MM.1S (cell line): ENCODE measurements at regions not wholly inside any gene's neighbourhood (a gene's known extent, or its start where the extent isn't known, plus 50 kb on each side); places are given as distances from the start of the nearest gene placed in this dataset.

Source experiments
- CTCF ChIP-seq: fragments of 300-600 bp; sonication (generic); IDR thresholded peaks from 2 replicates; pipeline ENCODE4 v1.5.1; 2016; ENCODE audit warnings: antibody characterized with exemption, low read length, mixed read lengths
- EZH2phosphoT487 ChIP-seq: fragments of 300-600 bp; sonication (generic); IDR thresholded peaks from 2 replicates; pipeline ENCODE4 v1.6.1; 2018; ENCODE audit warnings: antibody characterized with exemption, low read length

DNA sequence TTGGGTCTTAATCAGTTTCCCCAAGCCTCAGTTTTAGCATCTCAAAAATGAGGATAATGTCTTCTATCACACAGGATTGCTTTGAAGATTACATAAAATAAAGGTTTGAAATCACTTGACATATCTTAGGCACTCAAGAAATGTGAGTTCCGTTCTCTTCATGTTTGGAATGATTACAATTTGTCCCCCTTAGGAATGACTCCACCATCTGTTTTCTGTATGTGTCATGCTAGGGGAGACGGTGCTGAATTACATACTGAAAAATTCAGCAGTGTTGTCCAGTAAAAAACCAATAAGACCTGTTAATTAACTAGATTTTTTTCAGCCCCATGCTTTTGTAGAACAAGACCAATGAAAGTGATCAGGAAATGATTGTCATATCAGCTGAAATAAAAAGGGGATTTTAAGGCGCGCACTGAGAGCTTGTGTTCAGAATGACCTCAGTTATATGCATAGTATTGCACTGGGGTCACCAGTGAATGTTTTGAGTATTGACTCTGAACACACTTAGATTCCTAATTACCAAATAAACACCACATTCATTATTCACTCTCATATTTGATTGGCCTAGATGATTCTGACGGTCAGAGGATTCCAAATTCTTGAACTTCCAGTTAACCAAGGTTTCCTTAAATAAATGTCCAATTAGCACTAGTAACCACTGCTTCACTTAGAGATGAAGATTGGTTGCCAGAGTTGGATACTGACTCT lies 114.5 kb upstream of the KCNK2 start:
- TF ChIP-seq EZH2phosphoT487 (no peak), CTCF (no peak)
